ENCODE measurements at regions not wholly inside any gene's neighbourhood (a gene's known extent, or its start where the extent isn't known, plus 50 kb on each side); places are given as distances from the start of the nearest gene placed in this dataset.

DNA sequence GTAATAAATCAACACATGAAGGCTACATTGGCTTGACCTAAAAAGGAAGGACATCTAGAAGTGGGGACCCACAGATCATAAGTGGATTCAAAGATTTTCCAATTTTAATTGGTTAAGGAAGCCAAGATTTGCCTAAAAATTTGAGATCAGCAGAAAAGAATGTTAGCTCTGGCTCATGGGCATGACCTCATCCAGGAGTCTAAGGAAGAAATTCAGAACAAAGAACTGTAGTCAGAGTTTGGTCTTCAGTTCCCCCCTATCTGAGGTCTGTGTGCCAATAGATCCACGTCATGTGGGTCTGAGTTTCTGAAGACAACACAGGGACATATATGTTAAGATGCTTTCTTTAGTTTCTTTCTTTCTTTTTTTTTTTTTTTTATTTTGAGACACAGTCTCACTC is 648.8 kb upstream of the SPRY2 start:
- no peak overlapping the region for H3K27ac ChIP-seq (ENCODE audit: low read depth)
- Mint-ChIP-seq H3K9me3 (peaks cover 38% of the 10 kb centered on the region), H3K27me3 (ENCODE audit: insufficient read depth, low read depth, poor library complexity) (no peaks in the 10 kb centered on the region), H3K4me3 (no peak overlapping the region), H3K36me3 (ENCODE audit: low read depth) (peaks cover 19% of the 10 kb centered on the region; the same call in 2 of the 3 replicates), H3K4me1 (no peaks in the 10 kb centered on the region; the same call in 2 of the 3 replicates), H3K27ac (no peak overlapping the region)
- no peaks in the 10 kb centered on the region for H3K36me3 ChIP-seq (ENCODE audit: insufficient read depth)
- no peaks in the 10 kb centered on the region for H3K27me3 ChIP-seq (ENCODE audit: insufficient read depth)
- ATAC-seq (no peak), DNase-seq (ENCODE audit: low spot score) (no peak)
- TF ChIP-seq, protein P1, sequence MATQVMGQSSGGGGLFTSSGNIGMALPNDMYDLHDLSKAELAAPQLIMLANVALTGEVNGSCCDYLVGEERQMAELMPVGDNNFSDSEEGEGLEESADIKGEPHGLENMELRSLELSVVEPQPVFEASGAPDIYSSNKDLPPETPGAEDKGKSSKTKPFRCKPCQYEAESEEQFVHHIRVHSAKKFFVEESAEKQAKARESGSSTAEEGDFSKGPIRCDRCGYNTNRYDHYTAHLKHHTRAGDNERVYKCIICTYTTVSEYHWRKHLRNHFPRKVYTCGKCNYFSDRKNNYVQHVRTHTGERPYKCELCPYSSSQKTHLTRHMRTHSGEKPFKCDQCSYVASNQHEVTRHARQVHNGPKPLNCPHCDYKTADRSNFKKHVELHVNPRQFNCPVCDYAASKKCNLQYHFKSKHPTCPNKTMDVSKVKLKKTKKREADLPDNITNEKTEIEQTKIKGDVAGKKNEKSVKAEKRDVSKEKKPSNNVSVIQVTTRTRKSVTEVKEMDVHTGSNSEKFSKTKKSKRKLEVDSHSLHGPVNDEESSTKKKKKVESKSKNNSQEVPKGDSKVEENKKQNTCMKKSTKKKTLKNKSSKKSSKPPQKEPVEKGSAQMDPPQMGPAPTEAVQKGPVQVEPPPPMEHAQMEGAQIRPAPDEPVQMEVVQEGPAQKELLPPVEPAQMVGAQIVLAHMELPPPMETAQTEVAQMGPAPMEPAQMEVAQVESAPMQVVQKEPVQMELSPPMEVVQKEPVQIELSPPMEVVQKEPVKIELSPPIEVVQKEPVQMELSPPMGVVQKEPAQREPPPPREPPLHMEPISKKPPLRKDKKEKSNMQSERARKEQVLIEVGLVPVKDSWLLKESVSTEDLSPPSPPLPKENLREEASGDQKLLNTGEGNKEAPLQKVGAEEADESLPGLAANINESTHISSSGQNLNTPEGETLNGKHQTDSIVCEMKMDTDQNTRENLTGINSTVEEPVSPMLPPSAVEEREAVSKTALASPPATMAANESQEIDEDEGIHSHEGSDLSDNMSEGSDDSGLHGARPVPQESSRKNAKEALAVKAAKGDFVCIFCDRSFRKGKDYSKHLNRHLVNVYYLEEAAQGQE (IDR thresholded peaks at IDR 0.05; ENCODE audit: unreplicated experiment) = no peak
- no peak for TF ChIP-seq EZH2 (IDR thresholded peaks at IDR 0.05; ENCODE audit: low read depth, unreplicated experiment)
- TF ChIP-seq POLR2AphosphoS5 (IDR thresholded peaks at IDR 0.05; ENCODE audit: low read depth) = no peak
- TF ChIP-seq ZNF114 (CRISPR knock-in tag; IDR thresholded peaks at IDR 0.05) = no peak
- TF ChIP-seq STAT1 (IDR thresholded peaks at IDR 0.05; ENCODE audit: unreplicated experiment) = no peak
- no peak for TF ChIP-seq NANOG (IDR thresholded peaks at IDR 0.05; ENCODE audit: borderline replicate concordance)
- H3F3A ChIP-seq (replicated peaks; ENCODE audit: low read depth) = no peaks in the 10 kb centered on the region
- no peak overlapping the region for H2AFZ ChIP-seq
- no peaks in the 10 kb centered on the region for H3K4me1 ChIP-seq (ENCODE audit: insufficient read depth)
- H3K9me2 ChIP-seq (ENCODE audit: insufficient read depth) = no peaks in the 10 kb centered on the region
- no peaks in the 10 kb centered on the region for H4K20me1 ChIP-seq (replicated peaks; ENCODE audit: insufficient read depth)
- no peak overlapping the region for H3K4me2 ChIP-seq
- no peak overlapping the region for H3K4me3 ChIP-seq
- H3K79me2 ChIP-seq (replicated peaks; ENCODE audit: insufficient read depth) = no peaks in the 10 kb centered on the region

DNA sequence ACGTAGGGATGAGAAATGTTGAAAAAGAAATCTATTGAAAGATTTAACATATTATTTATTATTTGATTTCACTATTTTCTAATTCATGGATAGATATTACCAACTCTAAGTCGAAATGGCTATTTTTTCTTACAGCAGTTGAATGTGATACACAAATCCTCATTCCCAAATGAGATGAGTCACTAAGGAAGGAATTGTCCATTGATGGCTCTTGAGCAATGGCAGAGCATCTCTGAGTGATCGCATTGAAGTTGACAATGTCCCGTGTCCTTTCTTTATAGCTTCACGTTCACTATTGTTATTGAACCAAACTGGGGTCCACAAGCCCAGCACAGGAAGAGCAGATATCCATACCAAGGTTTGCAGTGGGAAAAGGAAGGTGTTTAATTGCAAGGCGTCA is 648.3 kb upstream of the SPRY2 start:
- Mint-ChIP-seq H3K9me3 (peaks cover 38% of the 10 kb centered on the region), H3K4me1 (no peaks in the 10 kb centered on the region; the same call in 2 of the 3 replicates), H3K27ac (no peak overlapping the region), H3K4me3 (no peak overlapping the region), H3K36me3 (ENCODE audit: low read depth) (peaks cover 19% of the 10 kb centered on the region; the same call in 2 of the 3 replicates), H3K27me3 (ENCODE audit: insufficient read depth, low read depth, poor library complexity) (no peaks in the 10 kb centered on the region)
- Histone ChIP-seq H4K20me1 (replicated peaks; ENCODE audit: insufficient read depth) (no peaks in the 10 kb centered on the region), H3K27ac (ENCODE audit: low read depth) (no peak overlapping the region), H3K9me2 (ENCODE audit: insufficient read depth) (no peaks in the 10 kb centered on the region), H3K4me2 (no peak overlapping the region), H2AFZ (no peak overlapping the region), H3F3A (replicated peaks; ENCODE audit: low read depth) (no peaks in the 10 kb centered on the region), H3K79me2 (replicated peaks; ENCODE audit: insufficient read depth) (no peaks in the 10 kb centered on the region), H3K27me3 (ENCODE audit: insufficient read depth) (no peaks in the 10 kb centered on the region), H3K36me3 (ENCODE audit: insufficient read depth) (no peaks in the 10 kb centered on the region), H3K4me3 (no peak overlapping the region), H3K4me1 (ENCODE audit: insufficient read depth) (no peaks in the 10 kb centered on the region)
- ATAC-seq = no peak
- DNase-seq (ENCODE audit: low spot score) = no peak
- TF ChIP-seq ZNF114 (CRISPR knock-in tag; IDR thresholded peaks at IDR 0.05) = no peak
- TF ChIP-seq NANOG (IDR thresholded peaks at IDR 0.05; ENCODE audit: borderline replicate concordance) = no peak
- TF ChIP-seq ZNF331 (CRISPR knock-in tag; IDR thresholded peaks at IDR 0.05; ENCODE audit: low read depth) = no peak
- no peak for TF ChIP-seq EZH2phosphoT487 (IDR thresholded peaks at IDR 0.05; ENCODE audit: unreplicated experiment)
- TF ChIP-seq CREB1 (CRISPR knock-in tag; IDR thresholded peaks at IDR 0.05; ENCODE audit: low read depth) = no peak
- TF ChIP-seq POLR2AphosphoS5 (IDR thresholded peaks at IDR 0.05; ENCODE audit: low read depth) = no peak
- no peak for TF ChIP-seq JUNB (IDR thresholded peaks at IDR 0.05; ENCODE audit: unreplicated experiment)
- TF ChIP-seq EZH2 (IDR thresholded peaks at IDR 0.05; ENCODE audit: low read depth, unreplicated experiment) = no peak
- TF ChIP-seq, protein P2, sequence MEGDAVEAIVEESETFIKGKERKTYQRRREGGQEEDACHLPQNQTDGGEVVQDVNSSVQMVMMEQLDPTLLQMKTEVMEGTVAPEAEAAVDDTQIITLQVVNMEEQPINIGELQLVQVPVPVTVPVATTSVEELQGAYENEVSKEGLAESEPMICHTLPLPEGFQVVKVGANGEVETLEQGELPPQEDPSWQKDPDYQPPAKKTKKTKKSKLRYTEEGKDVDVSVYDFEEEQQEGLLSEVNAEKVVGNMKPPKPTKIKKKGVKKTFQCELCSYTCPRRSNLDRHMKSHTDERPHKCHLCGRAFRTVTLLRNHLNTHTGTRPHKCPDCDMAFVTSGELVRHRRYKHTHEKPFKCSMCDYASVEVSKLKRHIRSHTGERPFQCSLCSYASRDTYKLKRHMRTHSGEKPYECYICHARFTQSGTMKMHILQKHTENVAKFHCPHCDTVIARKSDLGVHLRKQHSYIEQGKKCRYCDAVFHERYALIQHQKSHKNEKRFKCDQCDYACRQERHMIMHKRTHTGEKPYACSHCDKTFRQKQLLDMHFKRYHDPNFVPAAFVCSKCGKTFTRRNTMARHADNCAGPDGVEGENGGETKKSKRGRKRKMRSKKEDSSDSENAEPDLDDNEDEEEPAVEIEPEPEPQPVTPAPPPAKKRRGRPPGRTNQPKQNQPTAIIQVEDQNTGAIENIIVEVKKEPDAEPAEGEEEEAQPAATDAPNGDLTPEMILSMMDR (conservative IDR thresholded peaks at IDR 0.05; ENCODE audit: low read depth in 2 of 2) = no peak
